Mesenchymal stem cell (in vitro differentiated cells and primary cell): ENCODE measurements at regions not wholly inside any gene's neighbourhood (a gene's known extent, or its start where the extent isn't known, plus 50 kb on each side); places are given as distances from the start of the nearest gene placed in this dataset.

ENCODE experiments used
- DNase-seq: peaks from one replicate; pipeline ENCODE4 v3.0.0-alpha.2; 2013
- H2AFZ ChIP-seq: one replicate; pipeline ENCODE4 v1.6.1; 2013; ENCODE audit warnings: low read depth, mild to moderate bottlenecking, control low read depth, inconsistent platforms, low read length, moderate library complexity
- H2AK5ac ChIP-seq: 2 replicates; pipeline ENCODE4 v1.6.1; 2013; ENCODE audit warnings: low read length, moderate library complexity, mild to moderate bottlenecking, inconsistent platforms; ENCODE audit not compliant: severe bottlenecking
- H2BK120ac ChIP-seq: one replicate; pipeline ENCODE4 v1.6.1; 2013; ENCODE audit warnings: low read depth, mild to moderate bottlenecking, inconsistent platforms, low read length, moderate library complexity
- H2BK12ac ChIP-seq, 2 experiments: one replicate each; pipeline ENCODE4 v1.6.1; 2013; ENCODE audit warnings: inconsistent platforms in 2 of 2, low read length in 2 of 2, mild to moderate bottlenecking in 2 of 2, moderate library complexity in 2 of 2, control low read depth in 1 of 2
- H2BK15ac ChIP-seq: one replicate; pipeline ENCODE4 v1.6.1; 2013; ENCODE audit warnings: mild to moderate bottlenecking, low read depth, inconsistent platforms; ENCODE audit not compliant: poor library complexity, severe bottlenecking
- H2BK5ac ChIP-seq: 2 replicates; pipeline ENCODE4 v1.6.1; 2013; ENCODE audit warnings: low read depth, mild to moderate bottlenecking, low read length, control low read depth, inconsistent platforms; ENCODE audit not compliant: poor library complexity, severe bottlenecking
- H3K14ac ChIP-seq, 2 experiments: one replicate each; pipeline ENCODE4 v1.6.1; 2013; ENCODE audit warnings: inconsistent platforms in 2 of 2, low read length in 2 of 2, control low read depth in 1 of 2, mild to moderate bottlenecking in 1 of 2, moderate library complexity in 1 of 2
- H3K18ac ChIP-seq, 2 experiments: one replicate each; pipeline ENCODE4 v1.6.1; 2013; ENCODE audit warnings: inconsistent platforms in 2 of 2, low read length in 2 of 2, control low read depth in 1 of 2, low read depth in 1 of 2, mild to moderate bottlenecking in 1 of 2
- H3K23ac ChIP-seq, 2 experiments: one replicate each; pipeline ENCODE4 v1.6.1; 2013; ENCODE audit warnings: inconsistent platforms in 2 of 2, low read length in 2 of 2, mild to moderate bottlenecking in 2 of 2, moderate library complexity in 2 of 2, control low read depth in 1 of 2
- H3K27ac ChIP-seq: 2 replicates; pipeline ENCODE4 v1.5.1; 2013; ENCODE audit warnings: mild to moderate bottlenecking, moderate library complexity, low read length, control low read depth, inconsistent platforms; ENCODE audit not compliant: poor library complexity, severe bottlenecking
- H3K27me3 ChIP-seq, 2 experiments: 2 replicates each; pipeline versions ENCODE4 v1.6.1 to v1.7.0; 2013; ENCODE audit warnings: low read length in 2 of 2, mild to moderate bottlenecking in 2 of 2, moderate library complexity in 2 of 2, control low read depth in 1 of 2, inconsistent platforms in 1 of 2; ENCODE audit not compliant: control insufficient read depth in 1 of 2, insufficient read depth in 1 of 2
- H3K36me3 ChIP-seq, 2 experiments: 2 replicates each; pipeline versions ENCODE4 v1.6.1 to v1.7.0; 2013; ENCODE audit warnings: low read length in 2 of 2, control low read depth in 1 of 2, inconsistent platforms in 1 of 2, low read depth in 1 of 2, mild to moderate bottlenecking in 1 of 2; ENCODE audit not compliant: insufficient read depth in 2 of 2, control insufficient read depth in 1 of 2
- H3K4ac ChIP-seq, 2 experiments: one replicate each; pipeline ENCODE4 v1.6.1; 2013; ENCODE audit warnings: inconsistent platforms in 2 of 2, low read length in 2 of 2, mild to moderate bottlenecking in 2 of 2, moderate library complexity in 2 of 2, control low read depth in 1 of 2, low read depth in 1 of 2
- H3K4me1 ChIP-seq: 2 replicates; pipeline ENCODE4 v1.6.1; 2013; ENCODE audit warnings: low read depth, low read length, control low read depth; ENCODE audit not compliant: control insufficient read depth, insufficient read depth
- H3K4me2 ChIP-seq: 2 replicates; pipeline ENCODE4 v1.6.1; 2013; ENCODE audit warnings: low read length, mild to moderate bottlenecking, inconsistent platforms; ENCODE audit not compliant: poor library complexity, severe bottlenecking
- H3K4me3 ChIP-seq, 2 experiments: 2 replicates each; pipeline versions ENCODE4 v1.5.1 to v1.7.0; 2013; ENCODE audit warnings: low read length in 2 of 2, mild to moderate bottlenecking in 2 of 2, control low read depth in 1 of 2, low read depth in 1 of 2; ENCODE audit not compliant: insufficient read depth in 1 of 2
- H3K79me1 ChIP-seq: replicated peaks from 2 replicates; pipeline ENCODE4 v1.6.1; 2013; ENCODE audit warnings: mild to moderate bottlenecking, control low read depth, low read length, inconsistent platforms; ENCODE audit not compliant: poor library complexity, severe bottlenecking
- H3K9ac ChIP-seq: 2 replicates; pipeline ENCODE4 v1.7.0; 2013; ENCODE audit warnings: mild to moderate bottlenecking, low read length, moderate library complexity
- H3K9me3 ChIP-seq: 2 replicates; pipeline ENCODE4 v1.7.0; 2013; ENCODE audit warnings: mild to moderate bottlenecking, low read length; ENCODE audit not compliant: control insufficient read depth
- H4K8ac ChIP-seq: one replicate; pipeline ENCODE4 v1.6.1; 2013; ENCODE audit warnings: inconsistent platforms, mild to moderate bottlenecking, low read length, moderate library complexity
- H4K91ac ChIP-seq: one replicate; pipeline ENCODE4 v1.6.1; 2013; ENCODE audit warnings: mild to moderate bottlenecking, low read length, inconsistent platforms
- whole genome bisulfite sequencing: methylation state at CpG from one replicate; pipeline ENCODE4 v1.1.7; 2013; ENCODE audit warnings: mixed read lengths; 5-methylcytosine and 5-hydroxymethylcytosine counted together

DNA sequence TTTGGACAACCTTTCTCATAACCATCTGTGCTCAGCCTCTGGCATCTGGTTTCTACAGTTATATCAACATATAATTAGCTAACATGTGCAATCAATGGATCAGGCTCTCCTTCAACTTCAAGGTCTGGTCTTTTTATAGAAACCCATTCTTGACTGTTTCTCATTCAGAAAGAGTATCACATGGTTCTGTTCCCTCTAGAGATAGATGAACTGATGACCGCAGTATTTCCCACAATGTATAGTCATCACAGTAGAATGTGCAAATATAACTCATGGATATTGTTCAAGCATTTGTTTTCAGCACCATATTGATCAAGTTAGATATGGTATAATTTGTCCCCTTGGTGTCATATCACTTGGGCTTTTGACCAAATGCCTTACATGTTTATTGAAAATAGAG is 656.2 kb downstream of the FRK start:
- Histone ChIP-seq H2BK15ac (no peak overlapping the region), H2BK120ac (no peak overlapping the region), H3K4me3 (no peak overlapping the region), H3K79me1 (no peaks in the 10 kb centered on the region), H2AK5ac (no peak overlapping the region), H3K4me2 (no peak overlapping the region), H3K18ac (no peak overlapping the region), H2AFZ (no peak overlapping the region), H2BK5ac (peak overlapping the region; percentile 73), H3K4ac (no peak overlapping the region), H3K27me3 (no peaks in the 10 kb centered on the region), H2BK12ac (no peak overlapping the region), H3K36me3 (no peaks in the 10 kb centered on the region), H3K9me3 (peaks cover 6% of the 10 kb centered on the region), H3K4me1 (no peaks in the 10 kb centered on the region), H4K91ac (no peak overlapping the region), H3K27ac (no peak overlapping the region), H3K9ac (no peak overlapping the region), H3K14ac (no peak overlapping the region), H4K8ac (no peak overlapping the region), H3K23ac (no peak overlapping the region)
- 100% methylated on average over 1 of the region's 1 CpG for WGBS
- DNase-seq, result no peak

DNA sequence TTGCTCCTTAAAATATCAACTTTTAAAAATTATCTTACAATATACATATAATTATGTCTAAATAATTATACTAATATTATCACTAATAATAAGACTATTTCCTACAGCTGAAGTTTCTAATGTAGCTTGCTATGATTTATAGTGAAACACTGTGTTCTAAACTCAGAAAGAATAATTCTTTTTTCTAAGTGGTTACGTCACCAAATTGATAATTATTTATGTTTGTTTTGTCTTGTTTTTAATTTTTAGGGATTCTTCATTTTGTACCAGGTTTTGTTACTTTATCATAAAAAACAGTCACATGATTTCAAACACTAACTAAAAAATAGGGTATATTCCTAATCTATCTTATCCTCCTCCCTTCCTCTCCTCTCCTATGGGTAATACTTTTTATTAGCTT is 662.1 kb downstream of the FRK start:
- Histone ChIP-seq H2AFZ (no peak overlapping the region), H2BK120ac (no peak overlapping the region), H4K91ac (no peak overlapping the region), H3K27me3 (no peaks in the 10 kb centered on the region), H4K8ac (no peak overlapping the region), H3K18ac (no peak overlapping the region), H2BK15ac (no peak overlapping the region), H2BK5ac (no peak overlapping the region), H3K36me3 (no peaks in the 10 kb centered on the region), H3K23ac (no peak overlapping the region), H2BK12ac (no peak overlapping the region), H3K4me1 (no peaks in the 10 kb centered on the region), H3K9ac (no peak overlapping the region), H2AK5ac (no peak overlapping the region), H3K4me3 (no peak overlapping the region), H3K4ac (no peak overlapping the region), H3K14ac (no peak overlapping the region), H3K9me3 (peaks cover 6% of the 10 kb centered on the region), H3K79me1 (no peaks in the 10 kb centered on the region), H3K27ac (no peak overlapping the region), H3K4me2 (no peak overlapping the region)
- DNase-seq, result no peak
- no CpG with 5 or more reads among the region's 1 CpG for WGBS

DNA sequence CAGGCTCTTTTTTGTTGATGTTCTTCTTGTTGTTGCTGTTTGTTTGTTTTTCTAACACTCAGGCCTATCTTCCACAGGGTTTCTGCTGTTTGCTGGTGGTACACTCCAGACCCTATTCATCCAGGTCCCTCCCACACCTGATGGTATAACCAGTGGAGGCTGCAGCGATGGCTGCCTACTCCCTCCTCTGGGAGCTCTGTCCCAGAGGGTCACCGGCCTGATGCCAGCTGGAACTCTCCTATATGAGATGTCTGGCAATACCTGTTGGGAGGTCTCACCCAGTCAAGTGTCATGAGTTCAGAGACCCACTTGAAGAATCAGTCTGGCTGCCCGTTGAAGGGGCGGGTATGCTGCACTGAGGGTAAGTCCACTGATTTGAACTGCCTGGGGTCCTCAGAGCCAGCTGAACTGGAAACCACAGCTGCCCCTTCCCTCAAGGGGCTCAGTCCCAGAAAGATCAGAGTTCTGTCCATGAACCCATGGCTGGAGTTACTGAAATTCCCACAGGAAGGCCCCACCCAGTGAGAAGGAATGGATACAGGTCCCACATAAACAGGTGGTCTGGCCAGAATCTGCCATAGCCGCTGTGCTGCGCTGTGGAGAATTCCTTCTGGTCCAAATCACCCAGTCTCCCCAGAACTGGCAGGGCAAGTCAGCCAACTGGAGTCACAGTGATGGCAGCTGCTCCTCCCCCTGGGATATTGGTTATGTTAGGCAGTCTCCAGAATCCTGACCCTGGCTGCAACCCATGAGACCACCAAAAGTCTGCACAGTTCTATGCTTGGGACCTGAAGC is 664.4 kb downstream of the FRK start:
- no peak overlapping the region for H3K14ac ChIP-seq
- no peaks in the 10 kb centered on the region for H3K27me3 ChIP-seq
- H2BK15ac ChIP-seq, result no peak overlapping the region
- H3K27ac ChIP-seq, result no peak overlapping the region
- H3K4me2 ChIP-seq, result no peak overlapping the region
- H3K9ac ChIP-seq, result no peak overlapping the region
- no peaks in the 10 kb centered on the region for H3K79me1 ChIP-seq
- H2BK120ac ChIP-seq, result no peak overlapping the region
- no peaks in the 10 kb centered on the region for H3K36me3 ChIP-seq
- no peak overlapping the region for H2BK12ac ChIP-seq
- H2AK5ac ChIP-seq, result no peak overlapping the region
- no peak overlapping the region for H3K18ac ChIP-seq
- no peak overlapping the region for H2BK5ac ChIP-seq
- no peak overlapping the region for H4K91ac ChIP-seq
- no peak overlapping the region for H3K23ac ChIP-seq
- no peak for DNase-seq
- H3K4me1 ChIP-seq, result no peaks in the 10 kb centered on the region
- H3K4me3 ChIP-seq, result no peak overlapping the region
- no peak overlapping the region for H2AFZ ChIP-seq
- 86% methylated on average over 6 of the region's 6 CpGs for WGBS
- H4K8ac ChIP-seq, result no peak overlapping the region
- H3K4ac ChIP-seq, result no peak overlapping the region
- H3K9me3 ChIP-seq, result peaks cover 3% of the 10 kb centered on the region

DNA sequence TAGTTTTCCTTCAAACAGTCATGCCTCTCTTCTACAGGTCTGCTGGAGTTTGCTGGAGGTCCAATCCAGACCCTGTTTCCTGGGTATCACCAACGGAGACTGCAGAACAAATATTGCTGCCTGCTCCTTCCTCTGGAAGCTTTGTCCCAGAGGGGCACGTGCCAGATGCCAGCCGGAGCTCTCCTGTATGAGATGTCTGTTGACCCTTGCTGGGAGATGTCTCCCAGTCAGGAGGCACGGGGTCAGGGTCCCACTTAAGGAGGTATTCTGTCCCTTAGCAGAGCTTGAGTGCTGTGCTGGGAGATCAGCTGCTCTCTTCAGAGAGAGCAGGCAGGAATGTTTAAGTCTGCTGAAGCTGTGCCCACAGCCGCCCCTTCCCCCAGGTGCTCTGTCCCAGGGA is 666.9 kb downstream of the FRK start:
- Histone ChIP-seq H2AK5ac (no peak overlapping the region), H3K9me3 (peaks cover 14% of the 10 kb centered on the region), H4K91ac (no peak overlapping the region), H3K18ac (no peak overlapping the region), H2BK120ac (no peak overlapping the region), H3K79me1 (no peaks in the 10 kb centered on the region), H3K36me3 (no peaks in the 10 kb centered on the region), H3K4me3 (no peak overlapping the region), H3K4me2 (no peak overlapping the region), H3K14ac (no peak overlapping the region), H2BK12ac (no peak overlapping the region), H3K27me3 (no peaks in the 10 kb centered on the region), H3K9ac (no peak overlapping the region), H3K4ac (no peak overlapping the region), H2BK5ac (no peak overlapping the region), H3K27ac (no peak overlapping the region), H3K4me1 (no peaks in the 10 kb centered on the region), H4K8ac (no peak overlapping the region), H3K23ac (no peak overlapping the region), H2BK15ac (no peak overlapping the region), H2AFZ (no peak overlapping the region)
- WGBS, result 80% methylated on average over 5 of the region's 5 CpGs
- no peak for DNase-seq
